Mucosa of rectum (tissue), 2 donors: ENCODE measurements at regions not wholly inside any gene's neighbourhood (a gene's known extent, or its start where the extent isn't known, plus 50 kb on each side); places are given as distances from the start of the nearest gene placed in this dataset.

Source experiments
- H3K27ac ChIP-seq, 2 donors: one replicate each; pipeline ENCODE4 v1.7.0; 2013; ENCODE audit warnings: inconsistent platforms in 2 of 2, low read depth in 2 of 2, low read length in 2 of 2
- H3K27me3 ChIP-seq, 2 donors: one replicate each; pipeline ENCODE4 v1.7.0; 2013; ENCODE audit warnings: low read length in 2 of 2; ENCODE audit not compliant: control insufficient read depth in 2 of 2, insufficient read depth in 2 of 2
- H3K36me3 ChIP-seq, 2 donors: one replicate each; pipeline ENCODE4 v1.7.0; 2013; ENCODE audit warnings: low read length in 2 of 2; ENCODE audit not compliant: control insufficient read depth in 2 of 2, insufficient read depth in 2 of 2
- H3K4me1 ChIP-seq, 2 donors: one replicate each; pipeline ENCODE4 v1.7.0; 2013; ENCODE audit warnings: low read length in 2 of 2, mild to moderate bottlenecking in 1 of 2; ENCODE audit not compliant: control insufficient read depth in 2 of 2, insufficient read depth in 2 of 2
- H3K4me3 ChIP-seq, 2 donors: one replicate each; pipeline ENCODE4 v1.7.0; 2013; ENCODE audit warnings: low read length in 2 of 2
- H3K9ac ChIP-seq, 2 donors: one replicate each; pipeline ENCODE4 v1.7.0; 2013; ENCODE audit warnings: low read length in 2 of 2, low read depth in 1 of 2, mild to moderate bottlenecking in 1 of 2
- H3K9me3 ChIP-seq, 2 donors: one replicate each; pipeline ENCODE4 v1.7.0; 2013; ENCODE audit warnings: low read length in 2 of 2; ENCODE audit not compliant: control insufficient read depth in 2 of 2
- donor health status: healthy.
- donor health status: Normal muscosa, but diverticular disease.

- no peak overlapping the region for H3K27ac ChIP-seq
- H3K9ac ChIP-seq, result no peak overlapping the region
- no peaks in the 10 kb centered on the region for H3K27me3 ChIP-seq
- H3K36me3 ChIP-seq, result no peaks in the 10 kb centered on the region
- no peaks in the 10 kb centered on the region for H3K4me1 ChIP-seq
- H3K9me3 ChIP-seq, result no peaks in the 10 kb centered on the region
- H3K4me3 ChIP-seq, result no peak overlapping the region
Observed at GRCh38 chr5:98722188-98722587, 51.3 kb upstream of the RGMB start.

DNA sequence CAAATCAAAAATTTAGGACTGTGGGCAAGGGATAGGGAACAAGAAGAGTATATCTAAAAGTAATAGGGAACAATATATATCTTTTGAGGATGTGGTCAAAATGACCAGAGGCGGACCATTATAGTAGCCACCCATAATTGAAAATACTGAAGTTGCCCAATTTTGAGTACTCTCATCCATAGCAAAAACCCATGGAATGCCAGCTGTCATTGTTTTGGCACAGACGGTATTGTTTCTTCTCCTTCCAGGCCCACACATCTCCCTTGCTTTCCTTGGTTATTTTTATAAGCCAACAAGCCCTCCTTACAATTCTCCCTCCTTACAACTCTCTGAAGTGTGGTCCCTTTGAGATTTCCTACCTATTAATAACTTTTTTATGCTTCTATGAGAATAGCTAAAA is 50.4 kb upstream of the RGMB start:
- no peaks in the 10 kb centered on the region for H3K4me1 ChIP-seq
- no peaks in the 10 kb centered on the region for H3K36me3 ChIP-seq
- H3K4me3 ChIP-seq, result no peak overlapping the region
- H3K27ac ChIP-seq, result no peak overlapping the region
- H3K9ac ChIP-seq, result no peak overlapping the region
- H3K9me3 ChIP-seq, result no peaks in the 10 kb centered on the region
- no peaks in the 10 kb centered on the region for H3K27me3 ChIP-seq
